SK-N-SH (cell line): ENCODE measurements at regions not wholly inside any gene's neighbourhood (a gene's known extent, or its start where the extent isn't known, plus 50 kb on each side); places are given as distances from the start of the nearest gene placed in this dataset.
"Not testable (repeated sequence)": the region's sequence is repeated elsewhere in the genome, so short reads cannot be mapped to it uniquely, and the experiment has no call there.

Source experiments
- CTCF ChIA-PET: fragments of 300-600, 350-600 bp; formaldehyde crosslinking; extraction: SDS; loops from one replicate; lab custom pipeline; 2021; lab: Yijun Ruan, JAX
- POLR2A ChIA-PET: fragments of 350-600 bp; sonication (Branson Sonifier 250); formaldehyde crosslinking; extraction: SDS; loops from one replicate; lab custom pipeline; 2020; ENCODE audit warnings: antibody characterized with exemption, inconsistent platforms; lab: Yijun Ruan, JAX
- DNase-seq: peaks from one replicate; pipeline ENCODE4 v3.0.0; 2012
- H2AFZ ChIP-seq: fragments of 200-600 bp; sonication (generic); 2 replicates; pipeline ENCODE4 v1.8.1; 2016; ENCODE audit warnings: antibody characterized with exemption, mild to moderate bottlenecking, low read depth
- H3F3A ChIP-seq: fragments of 200-600 bp; sonication (generic); replicated peaks from 2 replicates; pipeline ENCODE3; 2016; ENCODE audit warnings: antibody characterized with exemption, mild to moderate bottlenecking; ENCODE audit not compliant: insufficient read depth
- H3K27ac ChIP-seq, 2 experiments: fragments of 200-500 bp in 1 of 2; fragments of 200-600 bp in 1 of 2; sonication (Bioruptor generic) in 1 of 2; sonication (generic), shearing (Covaris generic) in 1 of 2; 2 replicates each; pipeline versions ENCODE4 v1.5.1 to v1.6.1; 2014 to 2016; ENCODE audit warnings: low read depth in 2 of 2, inconsistent platforms in 1 of 2, low read length in 1 of 2, mild to moderate bottlenecking in 1 of 2, mixed read lengths in 1 of 2
- H3K27me3 ChIP-seq: fragments of 200-600 bp; sonication (generic), shearing (Covaris generic); 2 replicates; pipeline ENCODE4 v1.6.1; 2016; ENCODE audit warnings: mixed run types; ENCODE audit not compliant: insufficient read depth
- H3K36me3 ChIP-seq, 2 experiments: fragments of 200-500 bp in 1 of 2; fragments of 200-600 bp in 1 of 2; sonication (Bioruptor generic) in 1 of 2; sonication (generic) in 1 of 2; replicated peaks in 1 of 2; 2 replicates each; pipeline versions ENCODE3 to v1.5.1; 2014 to 2016; ENCODE audit warnings: low read length in 1 of 2, mild to moderate bottlenecking in 1 of 2; ENCODE audit not compliant: insufficient read depth in 2 of 2, control insufficient read depth in 1 of 2
- H3K4me1 ChIP-seq, 2 experiments: fragments of 200-500 bp in 1 of 2; fragments of 200-600 bp in 1 of 2; sonication (Bioruptor generic) in 1 of 2; sonication (generic), shearing (Covaris generic) in 1 of 2; 2 replicates each; pipeline versions ENCODE4 v1.5.1 to v1.6.1; 2014 to 2016; ENCODE audit warnings: low read depth in 1 of 2, low read length in 1 of 2, mixed run types in 1 of 2; ENCODE audit not compliant: insufficient read depth in 2 of 2, control insufficient read depth in 1 of 2
- H3K4me2 ChIP-seq: fragments of 200-600 bp; sonication (generic), shearing (Covaris generic); 2 replicates; pipeline ENCODE4 v1.6.1; 2017; ENCODE audit warnings: mixed run types
- H3K4me3 ChIP-seq, 2 experiments: fragments of 200-500 bp in 1 of 2; fragments of 200-600 bp in 1 of 2; sonication (Bioruptor generic) in 1 of 2; sonication (generic), shearing (Covaris generic) in 1 of 2; 2 replicates each; pipeline versions ENCODE4 v1.5.1 to v1.8.1; 2014 to 2016; ENCODE audit warnings: low read depth in 2 of 2, inconsistent platforms in 1 of 2, low read length in 1 of 2, mild to moderate bottlenecking in 1 of 2, mixed read lengths in 1 of 2, moderate library complexity in 1 of 2
- H3K79me2 ChIP-seq: fragments of 200-600 bp; sonication (generic); 2 replicates; pipeline ENCODE4 v1.8.1; 2017; ENCODE audit warnings: mild to moderate bottlenecking; ENCODE audit not compliant: insufficient read depth
- H3K9ac ChIP-seq: fragments of 200-600 bp; sonication (generic); 2 replicates; pipeline ENCODE4 v1.6.1; 2017; ENCODE audit warnings: mixed run types
- H3K9me2 ChIP-seq: fragments of 200-600 bp; sonication (generic); 2 replicates; pipeline ENCODE4 v1.6.1; 2017; ENCODE audit warnings: mixed run types
- H3K9me3 ChIP-seq: fragments of 200-600 bp; sonication (generic); 2 replicates; pipeline ENCODE4 v1.6.1; 2017; ENCODE audit warnings: mixed run types, mild to moderate bottlenecking, moderate library complexity
- H4K20me1 ChIP-seq: fragments of 200-600 bp; sonication (generic); 2 replicates; pipeline ENCODE4 v1.6.1; 2017; ENCODE audit warnings: mild to moderate bottlenecking, mixed run types; ENCODE audit not compliant: insufficient read depth
- CHD2 ChIP-seq: fragments of 150-350 bp; IDR thresholded peaks from 2 replicates; pipeline ENCODE4 v1.6.1; 2018; ENCODE audit warnings: low read length; ENCODE audit not compliant: partially characterized antibody
- ELF1 ChIP-seq: IDR thresholded peaks from 2 replicates; pipeline ENCODE4 v1.4.0; 2012
- FOSL2 ChIP-seq: IDR thresholded peaks from 2 replicates; pipeline ENCODE4 v1.4.0; 2012; ENCODE audit warnings: low read depth, mild to moderate bottlenecking, moderate library complexity, borderline replicate concordance
- GABPA ChIP-seq: IDR thresholded peaks from 2 replicates; pipeline ENCODE4 v1.4.0; 2012; ENCODE audit warnings: low read depth, mild to moderate bottlenecking
- NFIC ChIP-seq: IDR thresholded peaks from 2 replicates; pipeline ENCODE4 v1.4.0; 2012; ENCODE audit warnings: borderline replicate concordance
- POLR2AphosphoS5 ChIP-seq: IDR thresholded peaks from 2 replicates; pipeline ENCODE4 v1.6.1; 2012; ENCODE audit warnings: low read depth, low read length
- RAD21 ChIP-seq: IDR thresholded peaks from 2 replicates; pipeline ENCODE4 v1.6.1; 2012; ENCODE audit warnings: mild to moderate bottlenecking, low read length
- RFX5 ChIP-seq: IDR thresholded peaks from 2 replicates; pipeline ENCODE4 v1.6.1; 2012; ENCODE audit warnings: mild to moderate bottlenecking, improper control_type of control experiment, low read length
- SIN3A ChIP-seq: IDR thresholded peaks from 2 replicates; pipeline ENCODE4 v1.6.1; 2012; ENCODE audit warnings: low read depth, mild to moderate bottlenecking, low read length, moderate library complexity, borderline replicate concordance
- SMC3 ChIP-seq: IDR thresholded peaks from 2 replicates; pipeline ENCODE4 v1.6.1; 2012; ENCODE audit warnings: low read depth, low read length, improper control_type of control experiment
- TAF1 ChIP-seq: IDR thresholded peaks from 2 replicates; pipeline ENCODE4 v1.6.1; 2012; ENCODE audit warnings: low read depth, mild to moderate bottlenecking, low read length, moderate library complexity, borderline replicate concordance
- TCF12 ChIP-seq: IDR thresholded peaks from 2 replicates; pipeline ENCODE4 v1.4.0; 2012
- TEAD4 ChIP-seq: IDR thresholded peaks from 2 replicates; pipeline ENCODE4 v1.4.0; 2012; ENCODE audit warnings: mild to moderate bottlenecking, borderline replicate concordance; ENCODE audit not compliant: insufficient read depth
- WGBS: methylation state at CpG from one replicate; pipeline ENCODE4 v1.1.6; 2017; ENCODE audit warnings: low lambda C conversion rate; 5-methylcytosine and 5-hydroxymethylcytosine counted together
- TF ChIP-seq, protein P1 (sequence below): fragments of 150-350 bp; IDR thresholded peaks from 2 replicates; pipeline ENCODE4 v1.6.1; 2016; ENCODE audit warnings: mild to moderate bottlenecking, low read depth, low read length
- TF ChIP-seq, protein P2 (sequence below): IDR thresholded peaks from 2 replicates; pipeline ENCODE4 v1.4.0; 2012; ENCODE audit warnings: low read depth, borderline replicate concordance
- TF ChIP-seq, protein P3 (sequence below): IDR thresholded peaks from 2 replicates; pipeline ENCODE4 v1.6.1; 2012; ENCODE audit warnings: mild to moderate bottlenecking, low read depth, low read length, moderate library complexity

DNA sequence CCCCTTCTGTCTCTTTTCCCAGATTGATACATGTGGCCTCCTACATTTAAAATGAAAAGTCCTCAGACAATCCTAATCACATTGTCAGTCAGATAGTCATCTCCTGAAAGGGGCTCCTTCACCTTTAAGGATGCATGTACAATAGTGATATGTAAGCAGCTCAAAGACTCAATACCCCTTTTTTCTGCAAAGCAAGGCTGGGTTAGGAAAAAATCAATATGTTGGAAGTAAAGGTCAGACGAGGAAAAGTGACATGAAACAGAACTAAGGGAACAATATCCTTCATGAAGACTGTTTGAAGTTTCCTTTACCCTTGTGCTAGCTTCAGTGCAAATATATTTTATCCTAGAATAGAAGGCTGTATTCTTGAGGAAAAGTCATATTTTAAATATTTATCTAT is 539.3 kb downstream of the NR2F2 start:
- H3K27ac ChIP-seq = no peak overlapping the region
- H3K9ac ChIP-seq = no peak overlapping the region
- no peaks in the 10 kb centered on the region for H3K9me3 ChIP-seq
- no peaks in the 10 kb centered on the region for H3K36me3 ChIP-seq
- no peak overlapping the region for H3K4me3 ChIP-seq
- no peak overlapping the region for H2AFZ ChIP-seq
- H3K27me3 ChIP-seq = no peaks in the 10 kb centered on the region
- WGBS = 0% methylated on average over 1 of the region's 1 CpG
- H3K9me2 ChIP-seq = no peaks in the 10 kb centered on the region
- no peaks in the 10 kb centered on the region for H3K79me2 ChIP-seq
- no peak overlapping the region for H3K4me2 ChIP-seq
- CTCF ChIA-PET = interaction anchor here (0.7 kb wide), 1 partner anchor 26 kb away, joined by 3 read pairs; no protein-coding TSS in a partner anchor
- no peaks in the 10 kb centered on the region for H4K20me1 ChIP-seq
- no peaks in the 10 kb centered on the region for H3F3A ChIP-seq
- H3K4me1 ChIP-seq = no peaks in the 10 kb centered on the region
- no peak for TF ChIP-seq RAD21
- POLR2A ChIA-PET = no interaction called here
- no peak for DNase-seq

DNA sequence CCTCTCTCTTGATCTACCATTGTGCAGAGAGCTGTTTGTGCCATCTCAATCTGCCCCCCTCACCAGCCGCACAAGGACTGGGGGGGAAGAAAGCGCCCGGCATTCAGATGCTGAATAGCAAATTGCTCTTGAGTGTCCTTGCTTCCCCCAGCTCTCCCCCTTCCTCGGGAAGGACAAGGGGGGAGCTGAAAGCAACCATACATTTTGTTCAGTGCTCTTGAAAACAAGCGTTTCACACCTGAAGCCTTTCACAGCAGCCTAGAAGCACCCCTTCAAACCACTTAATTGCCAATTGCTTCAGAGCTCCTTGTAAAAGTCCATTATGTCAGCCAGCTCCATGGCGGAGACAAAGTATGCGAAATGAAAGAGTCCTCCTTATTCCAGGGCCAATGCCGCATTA is 540.1 kb downstream of the NR2F2 start:
- POLR2A ChIA-PET = no interaction called here

DNA sequence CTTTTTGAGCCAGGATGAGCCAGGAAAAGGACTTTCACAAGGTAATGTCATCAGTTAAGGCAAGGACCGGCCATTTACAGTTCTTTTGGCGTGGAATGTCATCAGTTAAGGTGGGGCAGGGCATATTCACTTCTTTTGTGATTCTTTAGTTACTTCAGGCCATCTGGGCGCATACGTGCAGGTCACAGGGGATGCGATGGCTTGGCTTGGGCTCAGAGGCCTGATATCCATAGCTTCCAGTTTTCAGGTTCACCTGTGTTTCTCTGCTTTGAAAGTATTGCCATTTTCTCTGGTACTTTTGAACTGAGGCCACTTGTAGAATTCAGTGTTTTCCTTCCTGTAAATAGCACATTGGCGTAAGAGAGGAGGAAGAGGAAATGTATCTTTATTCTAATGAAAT is 546.9 kb downstream of the NR2F2 start:
- H3K4me2 ChIP-seq, H3K27me3 ChIP-seq, H3K4me1 ChIP-seq, H3K27ac ChIP-seq, H3K9me2 ChIP-seq, H3K36me3 ChIP-seq, H2AFZ ChIP-seq, H3K9me3 ChIP-seq, H3F3A ChIP-seq, H3K79me2 ChIP-seq, POLR2A ChIA-PET, DNase-seq, H4K20me1 ChIP-seq, H3K9ac ChIP-seq, H3K4me3 ChIP-seq, CTCF ChIA-PET: not testable (repeated sequence)
- WGBS = 34% methylated on average over 6 of the region's 6 CpGs

More for the DNA sequence above, 540.1 kb downstream of the NR2F2 start:
- Histone ChIP-seq H3K4me1 (no peaks in the 10 kb centered on the region), H3K9me2 (no peaks in the 10 kb centered on the region), H3K27ac (no peak overlapping the region), H3K4me2 (no peak overlapping the region), H3K79me2 (no peaks in the 10 kb centered on the region), H3K9ac (no peak overlapping the region), H4K20me1 (no peaks in the 10 kb centered on the region), H3K9me3 (no peaks in the 10 kb centered on the region), H3K36me3 (no peaks in the 10 kb centered on the region), H3K4me3 (no peak overlapping the region), H2AFZ (no peak overlapping the region), H3K27me3 (no peaks in the 10 kb centered on the region)
- no peak for DNase-seq
- 5% methylated on average over 8 of the region's 8 CpGs for WGBS
- CTCF ChIA-PET = interaction anchor here (0.7 kb wide), 1 partner anchor 25 kb away, joined by 3 read pairs; no protein-coding TSS in a partner anchor
- TF ChIP-seq NFIC = no peak
- no peak for TF ChIP-seq TCF12
- TF ChIP-seq SMC3 = no peak
- TF ChIP-seq SIN3A = no peak
- no peak for TF ChIP-seq POLR2AphosphoS5
- no peak for TF ChIP-seq TEAD4
- TF ChIP-seq, protein P1, sequence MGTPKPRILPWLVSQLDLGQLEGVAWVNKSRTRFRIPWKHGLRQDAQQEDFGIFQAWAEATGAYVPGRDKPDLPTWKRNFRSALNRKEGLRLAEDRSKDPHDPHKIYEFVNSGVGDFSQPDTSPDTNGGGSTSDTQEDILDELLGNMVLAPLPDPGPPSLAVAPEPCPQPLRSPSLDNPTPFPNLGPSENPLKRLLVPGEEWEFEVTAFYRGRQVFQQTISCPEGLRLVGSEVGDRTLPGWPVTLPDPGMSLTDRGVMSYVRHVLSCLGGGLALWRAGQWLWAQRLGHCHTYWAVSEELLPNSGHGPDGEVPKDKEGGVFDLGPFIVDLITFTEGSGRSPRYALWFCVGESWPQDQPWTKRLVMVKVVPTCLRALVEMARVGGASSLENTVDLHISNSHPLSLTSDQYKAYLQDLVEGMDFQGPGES = no peak
- no peak for TF ChIP-seq CHD2
- TF ChIP-seq, protein P2, sequence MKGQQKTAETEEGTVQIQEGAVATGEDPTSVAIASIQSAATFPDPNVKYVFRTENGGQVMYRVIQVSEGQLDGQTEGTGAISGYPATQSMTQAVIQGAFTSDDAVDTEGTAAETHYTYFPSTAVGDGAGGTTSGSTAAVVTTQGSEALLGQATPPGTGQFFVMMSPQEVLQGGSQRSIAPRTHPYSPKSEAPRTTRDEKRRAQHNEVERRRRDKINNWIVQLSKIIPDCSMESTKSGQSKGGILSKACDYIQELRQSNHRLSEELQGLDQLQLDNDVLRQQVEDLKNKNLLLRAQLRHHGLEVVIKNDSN = no peak
- TF ChIP-seq RFX5 = no peak
- no peak for TF ChIP-seq ELF1
- no peak for TF ChIP-seq FOSL2
- TF ChIP-seq TAF1 = no peak
- no peak for TF ChIP-seq GABPA
- TF ChIP-seq, protein P3, sequence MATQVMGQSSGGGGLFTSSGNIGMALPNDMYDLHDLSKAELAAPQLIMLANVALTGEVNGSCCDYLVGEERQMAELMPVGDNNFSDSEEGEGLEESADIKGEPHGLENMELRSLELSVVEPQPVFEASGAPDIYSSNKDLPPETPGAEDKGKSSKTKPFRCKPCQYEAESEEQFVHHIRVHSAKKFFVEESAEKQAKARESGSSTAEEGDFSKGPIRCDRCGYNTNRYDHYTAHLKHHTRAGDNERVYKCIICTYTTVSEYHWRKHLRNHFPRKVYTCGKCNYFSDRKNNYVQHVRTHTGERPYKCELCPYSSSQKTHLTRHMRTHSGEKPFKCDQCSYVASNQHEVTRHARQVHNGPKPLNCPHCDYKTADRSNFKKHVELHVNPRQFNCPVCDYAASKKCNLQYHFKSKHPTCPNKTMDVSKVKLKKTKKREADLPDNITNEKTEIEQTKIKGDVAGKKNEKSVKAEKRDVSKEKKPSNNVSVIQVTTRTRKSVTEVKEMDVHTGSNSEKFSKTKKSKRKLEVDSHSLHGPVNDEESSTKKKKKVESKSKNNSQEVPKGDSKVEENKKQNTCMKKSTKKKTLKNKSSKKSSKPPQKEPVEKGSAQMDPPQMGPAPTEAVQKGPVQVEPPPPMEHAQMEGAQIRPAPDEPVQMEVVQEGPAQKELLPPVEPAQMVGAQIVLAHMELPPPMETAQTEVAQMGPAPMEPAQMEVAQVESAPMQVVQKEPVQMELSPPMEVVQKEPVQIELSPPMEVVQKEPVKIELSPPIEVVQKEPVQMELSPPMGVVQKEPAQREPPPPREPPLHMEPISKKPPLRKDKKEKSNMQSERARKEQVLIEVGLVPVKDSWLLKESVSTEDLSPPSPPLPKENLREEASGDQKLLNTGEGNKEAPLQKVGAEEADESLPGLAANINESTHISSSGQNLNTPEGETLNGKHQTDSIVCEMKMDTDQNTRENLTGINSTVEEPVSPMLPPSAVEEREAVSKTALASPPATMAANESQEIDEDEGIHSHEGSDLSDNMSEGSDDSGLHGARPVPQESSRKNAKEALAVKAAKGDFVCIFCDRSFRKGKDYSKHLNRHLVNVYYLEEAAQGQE = no peak
- TF ChIP-seq, all 33 proteins: peak for 0
- no peaks in the 10 kb centered on the region for H3F3A ChIP-seq
